HepG2 (cell line): ENCODE measurements at regions not wholly inside any gene's neighbourhood (a gene's known extent, or its start where the extent isn't known, plus 50 kb on each side); places are given as distances from the start of the nearest gene placed in this dataset.

Experiments used
- ATF3 ChIP-seq: sonication (generic); formaldehyde crosslinking; IDR thresholded peaks from 2 replicates; pipeline ENCODE4 v1.4.0; 2020; ENCODE audit warnings: missing genetic modification reagents
- KDM2A ChIP-seq: sonication (generic); formaldehyde crosslinking; IDR thresholded peaks from 2 replicates; pipeline ENCODE4 v1.4.0; 2020; ENCODE audit warnings: low read depth, missing genetic modification reagents, borderline replicate concordance
- SMARCE1 ChIP-seq: fragments of 450-650 bp; IDR thresholded peaks from 2 replicates; pipeline ENCODE4 v1.6.1; 2017; ENCODE audit warnings: borderline replicate concordance
- SYNCRIP ChIP-seq: fragments of 200-400 bp; formaldehyde crosslinking; IDR thresholded peaks from 2 replicates; pipeline ENCODE4 v1.6.1; 2018; ENCODE audit warnings: mild to moderate bottlenecking, low read depth, low read length; ENCODE audit not compliant: insufficient read depth
- ZMYM2 ChIP-seq: sonication (generic); formaldehyde crosslinking; IDR thresholded peaks from 2 replicates; pipeline ENCODE4 v1.8.0; 2022; ENCODE audit warnings: mild to moderate bottlenecking, missing genetic modification reagents
- ZNF660 ChIP-seq: sonication (generic); formaldehyde crosslinking; IDR thresholded peaks from 2 replicates; pipeline ENCODE4 v1.5.1; 2020; ENCODE audit warnings: mild to moderate bottlenecking, low read depth, missing genetic modification reagents, borderline replicate concordance
- ZNF672 ChIP-seq: sonication (generic); formaldehyde crosslinking; IDR thresholded peaks from 2 replicates; pipeline ENCODE4 v1.8.1; 2022; ENCODE audit warnings: missing genetic modification reagents
- ZNF891 ChIP-seq: sonication (generic); formaldehyde crosslinking; IDR thresholded peaks from 2 replicates; pipeline ENCODE4 v1.5.0; 2020; ENCODE audit warnings: mild to moderate bottlenecking, missing genetic modification reagents
- TF ChIP-seq, protein P1 (sequence below): sonication (generic); formaldehyde crosslinking; IDR thresholded peaks from 2 replicates; pipeline ENCODE4 v1.5.1; 2020; ENCODE audit warnings: mild to moderate bottlenecking, missing genetic modification reagents, borderline replicate concordance
- TF ChIP-seq, protein P2 (sequence below): sonication (generic); formaldehyde crosslinking; IDR thresholded peaks from 2 replicates; pipeline ENCODE4 v1.8.0; 2022; ENCODE audit warnings: low read depth, missing genetic modification reagents

GRCh38 chr7:84813376-84813775 lies 373.5 kb downstream of the SEMA3D start (continued):
- TF ChIP-seq, protein P1, sequence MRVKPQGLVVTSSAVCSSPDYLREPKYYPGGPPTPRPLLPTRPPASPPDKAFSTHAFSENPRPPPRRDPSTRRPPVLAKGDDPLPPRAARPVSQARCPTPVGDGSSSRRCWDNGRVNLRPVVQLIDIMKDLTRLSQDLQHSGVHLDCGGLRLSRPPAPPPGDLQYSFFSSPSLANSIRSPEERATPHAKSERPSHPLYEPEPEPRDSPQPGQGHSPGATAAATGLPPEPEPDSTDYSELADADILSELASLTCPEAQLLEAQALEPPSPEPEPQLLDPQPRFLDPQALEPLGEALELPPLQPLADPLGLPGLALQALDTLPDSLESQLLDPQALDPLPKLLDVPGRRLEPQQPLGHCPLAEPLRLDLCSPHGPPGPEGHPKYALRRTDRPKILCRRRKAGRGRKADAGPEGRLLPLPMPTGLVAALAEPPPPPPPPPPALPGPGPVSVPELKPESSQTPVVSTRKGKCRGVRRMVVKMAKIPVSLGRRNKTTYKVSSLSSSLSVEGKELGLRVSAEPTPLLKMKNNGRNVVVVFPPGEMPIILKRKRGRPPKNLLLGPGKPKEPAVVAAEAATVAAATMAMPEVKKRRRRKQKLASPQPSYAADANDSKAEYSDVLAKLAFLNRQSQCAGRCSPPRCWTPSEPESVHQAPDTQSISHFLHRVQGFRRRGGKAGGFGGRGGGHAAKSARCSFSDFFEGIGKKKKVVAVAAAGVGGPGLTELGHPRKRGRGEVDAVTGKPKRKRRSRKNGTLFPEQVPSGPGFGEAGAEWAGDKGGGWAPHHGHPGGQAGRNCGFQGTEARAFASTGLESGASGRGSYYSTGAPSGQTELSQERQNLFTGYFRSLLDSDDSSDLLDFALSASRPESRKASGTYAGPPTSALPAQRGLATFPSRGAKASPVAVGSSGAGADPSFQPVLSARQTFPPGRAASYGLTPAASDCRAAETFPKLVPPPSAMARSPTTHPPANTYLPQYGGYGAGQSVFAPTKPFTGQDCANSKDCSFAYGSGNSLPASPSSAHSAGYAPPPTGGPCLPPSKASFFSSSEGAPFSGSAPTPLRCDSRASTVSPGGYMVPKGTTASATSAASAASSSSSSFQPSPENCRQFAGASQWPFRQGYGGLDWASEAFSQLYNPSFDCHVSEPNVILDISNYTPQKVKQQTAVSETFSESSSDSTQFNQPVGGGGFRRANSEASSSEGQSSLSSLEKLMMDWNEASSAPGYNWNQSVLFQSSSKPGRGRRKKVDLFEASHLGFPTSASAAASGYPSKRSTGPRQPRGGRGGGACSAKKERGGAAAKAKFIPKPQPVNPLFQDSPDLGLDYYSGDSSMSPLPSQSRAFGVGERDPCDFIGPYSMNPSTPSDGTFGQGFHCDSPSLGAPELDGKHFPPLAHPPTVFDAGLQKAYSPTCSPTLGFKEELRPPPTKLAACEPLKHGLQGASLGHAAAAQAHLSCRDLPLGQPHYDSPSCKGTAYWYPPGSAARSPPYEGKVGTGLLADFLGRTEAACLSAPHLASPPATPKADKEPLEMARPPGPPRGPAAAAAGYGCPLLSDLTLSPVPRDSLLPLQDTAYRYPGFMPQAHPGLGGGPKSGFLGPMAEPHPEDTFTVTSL (CRISPR knock-in tag), result no peak
- TF ChIP-seq SYNCRIP, result no peak
- TF ChIP-seq, protein P2, sequence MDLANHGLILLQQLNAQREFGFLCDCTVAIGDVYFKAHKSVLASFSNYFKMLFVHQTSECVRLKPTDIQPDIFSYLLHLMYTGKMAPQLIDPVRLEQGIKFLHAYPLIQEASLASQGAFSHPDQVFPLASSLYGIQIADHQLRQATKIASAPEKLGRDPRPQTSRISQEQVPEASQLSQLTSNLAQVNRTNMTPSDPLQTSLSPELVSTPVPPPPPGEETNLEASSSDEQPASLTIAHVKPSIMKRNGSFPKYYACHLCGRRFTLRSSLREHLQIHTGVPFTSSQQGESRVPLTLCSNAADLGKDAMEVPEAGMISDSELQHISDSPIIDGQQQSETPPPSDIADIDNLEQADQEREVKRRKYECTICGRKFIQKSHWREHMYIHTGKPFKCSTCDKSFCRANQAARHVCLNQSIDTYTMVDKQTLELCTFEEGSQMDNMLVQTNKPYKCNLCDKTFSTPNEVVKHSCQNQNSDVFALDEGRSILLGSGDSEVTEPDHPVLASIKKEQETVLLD, result no peak
- no peak for TF ChIP-seq SMARCE1
- TF ChIP-seq ZNF891 (CRISPR knock-in tag), result no peak
- no peak for TF ChIP-seq ZNF672
- no peak for TF ChIP-seq ZNF660 (CRISPR knock-in tag)
- TF ChIP-seq ZMYM2 (CRISPR knock-in tag), result no peak
- no peak for TF ChIP-seq ATF3 (CRISPR knock-in tag)
- no peak for TF ChIP-seq KDM2A
